HG03025 (cell line): ENCODE measurements at regions not wholly inside any gene's neighbourhood (a gene's known extent, or its start where the extent isn't known, plus 50 kb on each side); places are given as distances from the start of the nearest gene placed in this dataset.

Experiments used
- ATAC-seq: cut with Tn5 transposase; IDR thresholded peaks from one replicate; pipeline ENCODE4 v1.9.1; 2021; ENCODE audit warnings: mild to moderate bottlenecking, moderate library complexity; ENCODE audit not compliant: unreplicated experiment, low FRiP score

- ATAC-seq: no peak
These were observed 897.8 kb upstream of the PHF14 start for GRCh38 chr7:10075866-10076265.

GRCh38 chr7:10076660-10077300 lies 896.9 kb upstream of the PHF14 start:
- no peak for ATAC-seq

- no peak for ATAC-seq
These were observed 894.1 kb upstream of the PHF14 start for GRCh38 chr7:10079572-10079971.

GRCh38 chr7:10082896-10083295 lies 890.8 kb upstream of the PHF14 start:
- ATAC-seq: no peak

- no peak for ATAC-seq
These were observed 889.9 kb upstream of the PHF14 start for GRCh38 chr7:10083766-10084165.

GRCh38 chr7:10085231-10085630 lies 888.4 kb upstream of the PHF14 start:
- ATAC-seq: no peak

GRCh38 chr7:10100572-10100971 lies 873.1 kb upstream of the PHF14 start:
- ATAC-seq: no peak

GRCh38 chr7:10101351-10101750 lies 872.3 kb upstream of the PHF14 start:
- ATAC-seq: no peak

- ATAC-seq: no peak
These were observed 869.4 kb upstream of the PHF14 start for GRCh38 chr7:10104292-10104691.

- no peak for ATAC-seq
These were observed 867.1 kb upstream of the PHF14 start for GRCh38 chr7:10106609-10107008.

- no peak for ATAC-seq
These were observed 857.2 kb upstream of the PHF14 start for GRCh38 chr7:10116511-10116910.

GRCh38 chr7:10117815-10118214 lies 855.9 kb upstream of the PHF14 start:
- ATAC-seq: no peak

GRCh38 chr7:10120936-10121335 lies 852.7 kb upstream of the PHF14 start:
- no peak for ATAC-seq

- ATAC-seq: no peak
These were observed 852.0 kb upstream of the PHF14 start for GRCh38 chr7:10121631-10122030.

- no peak for ATAC-seq
These were observed 851.0 kb upstream of the PHF14 start for GRCh38 chr7:10122551-10123100.

- no peak for ATAC-seq
These were observed 844.9 kb upstream of the PHF14 start for GRCh38 chr7:10128748-10129147.

GRCh38 chr7:10138087-10138854 lies 835.4 kb upstream of the PHF14 start:
- no peak for ATAC-seq

GRCh38 chr7:10146271-10146670 lies 827.4 kb upstream of the PHF14 start:
- no peak for ATAC-seq

- no peak for ATAC-seq
These were observed 816.7 kb upstream of the PHF14 start for GRCh38 chr7:10156972-10157371.

- ATAC-seq: no peak
These were observed 791.7 kb upstream of the PHF14 start for GRCh38 chr7:10181996-10182395.

GRCh38 chr7:10192074-10192473 lies 781.6 kb upstream of the PHF14 start:
- no peak for ATAC-seq

- ATAC-seq: no peak
These were observed 768.0 kb upstream of the PHF14 start for GRCh38 chr7:10205696-10206095.
